ENCODE measurements at regions not wholly inside any gene's neighbourhood (a gene's known extent, or its start where the extent isn't known, plus 50 kb on each side); places are given as distances from the start of the nearest gene placed in this dataset.

DNA sequence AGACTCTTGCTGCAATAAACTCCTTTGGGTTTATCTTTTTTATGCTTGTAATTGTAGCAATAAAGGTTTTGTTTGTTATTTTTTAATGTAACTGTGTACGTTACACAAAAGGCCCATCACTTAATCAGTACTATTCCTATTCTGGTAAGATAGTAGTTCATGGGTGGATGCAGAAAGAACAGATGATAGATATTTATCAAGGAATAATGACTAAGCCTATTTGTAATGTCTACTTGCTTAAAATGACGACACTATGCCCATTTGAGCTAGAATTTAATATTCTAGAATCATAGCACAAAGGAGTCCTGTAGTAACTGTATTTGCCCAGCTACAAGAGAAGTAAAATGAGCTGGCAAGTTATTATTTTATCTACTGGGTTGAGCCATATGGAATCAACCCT is 235.4 kb upstream of the DYNLRB2 start:
- TF ChIP-seq, protein P1, sequence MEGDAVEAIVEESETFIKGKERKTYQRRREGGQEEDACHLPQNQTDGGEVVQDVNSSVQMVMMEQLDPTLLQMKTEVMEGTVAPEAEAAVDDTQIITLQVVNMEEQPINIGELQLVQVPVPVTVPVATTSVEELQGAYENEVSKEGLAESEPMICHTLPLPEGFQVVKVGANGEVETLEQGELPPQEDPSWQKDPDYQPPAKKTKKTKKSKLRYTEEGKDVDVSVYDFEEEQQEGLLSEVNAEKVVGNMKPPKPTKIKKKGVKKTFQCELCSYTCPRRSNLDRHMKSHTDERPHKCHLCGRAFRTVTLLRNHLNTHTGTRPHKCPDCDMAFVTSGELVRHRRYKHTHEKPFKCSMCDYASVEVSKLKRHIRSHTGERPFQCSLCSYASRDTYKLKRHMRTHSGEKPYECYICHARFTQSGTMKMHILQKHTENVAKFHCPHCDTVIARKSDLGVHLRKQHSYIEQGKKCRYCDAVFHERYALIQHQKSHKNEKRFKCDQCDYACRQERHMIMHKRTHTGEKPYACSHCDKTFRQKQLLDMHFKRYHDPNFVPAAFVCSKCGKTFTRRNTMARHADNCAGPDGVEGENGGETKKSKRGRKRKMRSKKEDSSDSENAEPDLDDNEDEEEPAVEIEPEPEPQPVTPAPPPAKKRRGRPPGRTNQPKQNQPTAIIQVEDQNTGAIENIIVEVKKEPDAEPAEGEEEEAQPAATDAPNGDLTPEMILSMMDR (conservative IDR thresholded peaks at IDR 0.05), result no peak
- TF ChIP-seq EZH2 (IDR thresholded peaks at IDR 0.05; ENCODE audit: low read depth), result no peak

Measured in PC-9 (cell line).